GM10266 (cell line): ENCODE measurements at regions not wholly inside any gene's neighbourhood (a gene's known extent, or its start where the extent isn't known, plus 50 kb on each side); places are given as distances from the start of the nearest gene placed in this dataset.

ENCODE experiments used
- DNase-seq: peaks from one replicate; pipeline ENCODE4 v3.0.0; 2012; ENCODE audit errors: extremely low spot score
- CTCF ChIP-seq: IDR thresholded peaks from 2 replicates; pipeline ENCODE4 v1.5.1; 2012; ENCODE audit warnings: mild to moderate bottlenecking, low read depth; ENCODE audit not compliant: control insufficient read depth, insufficient read depth; ENCODE audit errors: missing control alignments

DNA sequence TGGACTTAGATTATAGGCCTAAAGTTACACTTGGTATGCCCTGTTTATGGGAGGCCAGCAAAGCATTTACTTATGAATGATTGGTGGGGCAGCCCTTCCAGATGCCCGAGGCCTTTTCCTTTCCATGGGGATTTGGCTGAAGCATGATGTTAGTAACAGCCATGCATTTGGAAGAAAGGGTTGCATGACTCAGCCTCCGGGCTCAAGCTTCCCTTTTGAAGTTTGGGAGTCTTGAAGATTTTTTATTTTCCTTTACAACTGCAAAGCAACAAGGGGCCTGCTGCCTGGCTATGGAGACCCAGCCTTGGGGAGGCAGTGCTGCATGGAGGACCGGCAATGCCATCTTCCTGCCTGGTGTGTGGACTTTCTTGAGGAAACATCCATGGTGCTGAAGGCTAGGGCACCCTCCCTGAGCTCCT is 244.7 kb downstream of the ICE1 start:
- TF ChIP-seq CTCF, result no peak
- DNase-seq, result no peak

- no peak for TF ChIP-seq CTCF
- no peak for DNase-seq
Measured at GRCh38 chr5:5666369-5666768, 243.9 kb downstream of the ICE1 start.

DNA sequence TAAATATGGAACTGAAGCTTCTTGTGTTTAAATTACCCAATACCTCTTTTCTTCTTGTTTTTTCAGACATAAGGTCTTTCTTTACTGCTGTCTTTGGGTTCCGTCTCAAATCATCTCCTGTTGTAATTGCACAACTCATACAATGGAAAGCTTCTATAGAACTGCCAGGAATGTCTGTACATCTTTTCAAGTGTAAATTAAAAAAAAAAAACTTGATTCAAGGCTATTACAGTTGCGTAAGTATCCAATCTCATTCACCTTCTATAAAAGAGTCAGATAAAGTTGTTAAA is 243.5 kb downstream of the ICE1 start:
- TF ChIP-seq CTCF, result no peak
- no peak for DNase-seq

- no peak for TF ChIP-seq CTCF
- DNase-seq, result no peak
Measured at GRCh38 chr5:5665225-5666075, 243.0 kb downstream of the ICE1 start.

GRCh38 chr5:5658889-5659465 is 236.5 kb downstream of the ICE1 start:
- TF ChIP-seq CTCF, result no peak
- no peak for DNase-seq

DNA sequence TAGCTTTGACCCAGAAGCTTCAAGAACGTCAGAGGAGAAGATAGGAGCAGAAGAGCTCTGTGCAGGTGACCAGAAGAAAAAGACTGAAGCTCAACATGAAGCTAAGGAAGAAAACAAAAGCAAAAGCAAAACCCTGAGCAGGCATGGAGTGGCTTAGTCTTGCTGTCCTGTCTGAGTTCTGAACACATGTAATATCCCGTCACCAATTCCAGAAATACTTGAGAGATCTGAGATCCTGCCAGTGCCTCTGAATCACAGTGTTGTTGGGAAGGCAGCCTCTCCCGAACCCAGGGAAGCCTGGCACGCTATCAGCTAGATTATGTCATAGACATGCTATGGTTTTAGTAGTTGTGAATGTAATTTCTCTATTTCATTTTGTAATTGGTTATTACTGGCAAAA is 235.7 kb downstream of the ICE1 start:
- DNase-seq, result no peak
- TF ChIP-seq CTCF, result no peak

DNA sequence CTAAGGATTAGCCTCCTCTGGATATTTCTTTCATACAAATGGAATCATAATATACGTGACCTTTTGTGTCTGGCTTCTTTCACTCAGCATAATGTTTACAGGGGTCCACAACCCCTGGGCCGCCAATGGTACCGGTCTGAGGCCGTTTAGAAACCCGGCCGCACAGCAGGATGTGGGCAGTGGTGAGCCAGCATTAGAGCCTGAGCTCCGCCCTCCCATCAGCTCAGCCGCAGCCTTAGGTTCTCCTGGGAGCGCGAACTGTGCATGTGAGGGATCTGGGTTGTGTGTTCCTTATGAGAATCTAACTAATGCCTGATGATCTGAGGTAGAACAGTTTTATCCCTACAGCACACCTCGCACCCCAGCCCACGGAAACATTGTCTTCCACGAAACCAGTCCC is 229.7 kb downstream of the ICE1 start:
- no peak for DNase-seq

More for the DNA sequence above, 229.7 kb downstream of the ICE1 start:
- no peak for TF ChIP-seq CTCF
